ENCODE measurements at regions not wholly inside any gene's neighbourhood (a gene's known extent, or its start where the extent isn't known, plus 50 kb on each side); places are given as distances from the start of the nearest gene placed in this dataset.

GRCh38 chr3:72373139-72373538, 475.1 kb downstream of the SHQ1 start (continued):
- no peak for TF ChIP-seq CHD7 (IDR thresholded peaks at IDR 0.05; ENCODE audit: insufficient replicate concordance, low read length)
- TF ChIP-seq CHD1 (IDR thresholded peaks at IDR 0.05; ENCODE audit: low read depth, low read length): no peak
- no peak for TF ChIP-seq BCL11A (IDR thresholded peaks at IDR 0.05; ENCODE audit: low read depth in 2 of 2, low read length in 2 of 2)

All from H1 (cell line).